ENCODE measurements at regions not wholly inside any gene's neighbourhood (a gene's known extent, or its start where the extent isn't known, plus 50 kb on each side); places are given as distances from the start of the nearest gene placed in this dataset.

DNA sequence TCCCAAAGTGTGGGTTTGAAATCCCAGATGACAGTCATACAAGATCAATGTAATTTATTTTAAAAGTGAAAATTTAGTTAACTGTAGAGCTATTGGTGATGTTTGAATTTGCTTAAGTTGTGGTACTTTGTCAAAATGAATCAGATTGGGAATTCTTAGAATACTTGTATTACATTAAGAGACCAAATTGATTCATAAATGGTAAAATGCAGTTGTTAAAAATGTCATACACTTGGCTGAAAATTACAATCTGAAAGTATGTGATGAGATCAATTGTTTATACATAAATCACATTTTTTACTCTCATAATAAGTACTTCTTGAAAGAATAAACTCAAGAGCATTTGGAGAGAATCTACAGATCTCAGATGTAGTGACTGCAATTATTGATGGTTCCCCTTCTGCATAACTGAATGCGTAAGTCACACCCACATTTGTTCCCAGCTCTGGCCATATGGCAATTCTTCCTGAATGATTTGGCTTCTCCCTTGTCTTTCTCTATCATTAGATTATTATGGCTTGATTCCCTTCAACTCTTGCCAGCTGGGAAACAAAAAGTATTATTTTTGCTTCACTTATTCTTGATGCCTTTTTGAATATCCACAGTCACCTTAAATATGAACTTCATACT lies 558.5 kb downstream of the CPS1 start:
- TF ChIP-seq CTCF (IDR thresholded peaks at IDR 0.05; ENCODE audit: low read depth, low read length, poor library complexity, severe bottlenecking) (no peak), EZH2phosphoT487 (IDR thresholded peaks at IDR 0.05; ENCODE audit: borderline replicate concordance, low read length) (no peak)
